Adipocyte (in vitro differentiated cells): ENCODE measurements at regions not wholly inside any gene's neighbourhood (a gene's known extent, or its start where the extent isn't known, plus 50 kb on each side); places are given as distances from the start of the nearest gene placed in this dataset.

Experiments
- DNase-seq: peaks from one replicate; pipeline ENCODE4 v3.0.0-alpha.2; 2015; ENCODE audit warnings: low read depth
- H3K27me3 ChIP-seq: replicated peaks from 2 replicates; pipeline ENCODE4 v1.7.0; 2013; ENCODE audit warnings: mild to moderate bottlenecking, low read length, moderate library complexity; ENCODE audit not compliant: control insufficient read depth, insufficient read depth
- H3K36me3 ChIP-seq: 2 replicates; pipeline ENCODE4 v1.7.0; 2013; ENCODE audit warnings: low read length, mild to moderate bottlenecking, moderate library complexity; ENCODE audit not compliant: control insufficient read depth, insufficient read depth, severe bottlenecking
- H3K4me1 ChIP-seq: 2 replicates; pipeline ENCODE4 v1.7.0; 2013; ENCODE audit warnings: mild to moderate bottlenecking, low read length, moderate library complexity; ENCODE audit not compliant: control insufficient read depth, insufficient read depth
- H3K4me3 ChIP-seq: 2 replicates; pipeline ENCODE4 v1.7.0; 2013; ENCODE audit warnings: mild to moderate bottlenecking, low read length, moderate library complexity
- H3K9ac ChIP-seq: 2 replicates; pipeline ENCODE4 v1.7.0; 2013; ENCODE audit warnings: mild to moderate bottlenecking, low read length, moderate library complexity
- H3K9me3 ChIP-seq: 2 replicates; pipeline ENCODE4 v1.7.0; 2013; ENCODE audit warnings: mild to moderate bottlenecking, low read length, moderate library complexity; ENCODE audit not compliant: control insufficient read depth

DNA sequence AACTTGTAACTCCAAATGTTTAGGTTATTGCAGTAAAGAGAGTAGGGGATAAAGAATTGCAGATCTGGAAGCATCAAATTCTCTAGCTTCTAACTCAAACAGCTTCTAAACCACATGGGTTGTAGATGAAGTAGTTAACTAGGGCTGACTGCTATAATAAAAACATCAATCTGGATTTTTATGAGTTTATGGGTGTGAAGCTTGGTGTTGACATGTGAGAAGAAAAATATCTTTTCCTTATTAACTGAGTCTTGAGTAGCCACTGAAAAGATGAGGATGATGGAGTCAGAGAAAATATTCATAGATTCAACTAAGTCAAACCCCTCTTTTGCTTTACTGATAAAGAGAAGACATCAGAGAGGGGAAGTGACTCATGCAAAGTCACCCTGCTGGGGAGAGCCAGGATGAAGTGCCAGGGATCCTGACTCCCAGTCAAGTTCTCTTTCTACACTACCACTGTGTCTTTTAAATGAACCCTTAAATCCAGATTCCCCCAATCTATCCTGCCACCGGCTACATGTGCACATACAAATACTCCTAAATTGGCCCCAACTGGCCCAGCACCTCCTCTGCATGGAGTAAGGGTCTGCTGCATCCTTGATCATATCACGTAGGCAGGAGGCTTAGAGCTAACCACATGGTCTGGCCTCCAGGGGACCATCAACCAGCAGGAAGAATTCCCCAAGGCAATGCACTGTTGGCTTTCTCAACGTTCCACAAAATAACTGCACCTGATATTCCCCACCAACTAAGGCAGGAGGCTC is 264.0 kb upstream of the CCL2 start:
- H3K4me3 ChIP-seq, result no peak overlapping the region
- no peaks in the 10 kb centered on the region for H3K4me1 ChIP-seq
- no peaks in the 10 kb centered on the region for H3K9me3 ChIP-seq
- no peaks in the 10 kb centered on the region for H3K36me3 ChIP-seq
- no peak for DNase-seq
- H3K9ac ChIP-seq, result no peak overlapping the region
- H3K27me3 ChIP-seq, result peaks cover 5% of the 10 kb centered on the region

DNA sequence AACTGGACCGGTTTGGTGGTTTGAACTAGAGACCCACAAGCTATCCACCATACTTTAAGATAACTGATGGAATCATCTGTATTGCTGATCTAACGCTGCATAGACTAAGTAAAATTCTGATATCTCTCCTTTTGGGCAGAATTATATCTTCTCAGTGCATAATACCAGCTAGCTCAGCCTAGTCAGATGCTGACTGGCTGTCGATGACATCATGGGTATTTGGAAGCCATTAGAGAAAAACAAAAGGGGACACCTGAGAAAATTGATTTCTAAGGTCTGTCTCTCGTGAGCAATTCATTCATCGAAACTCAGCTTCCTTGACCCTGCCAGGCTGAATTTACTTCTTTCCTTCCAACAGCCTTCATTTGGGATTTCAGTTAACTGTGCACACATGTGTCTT is 263.0 kb upstream of the CCL2 start:
- Histone ChIP-seq H3K27me3 (peaks cover 5% of the 10 kb centered on the region), H3K4me1 (no peaks in the 10 kb centered on the region), H3K9ac (no peak overlapping the region), H3K9me3 (no peaks in the 10 kb centered on the region), H3K4me3 (no peak overlapping the region), H3K36me3 (no peaks in the 10 kb centered on the region)
- DNase-seq, result no peak

DNA sequence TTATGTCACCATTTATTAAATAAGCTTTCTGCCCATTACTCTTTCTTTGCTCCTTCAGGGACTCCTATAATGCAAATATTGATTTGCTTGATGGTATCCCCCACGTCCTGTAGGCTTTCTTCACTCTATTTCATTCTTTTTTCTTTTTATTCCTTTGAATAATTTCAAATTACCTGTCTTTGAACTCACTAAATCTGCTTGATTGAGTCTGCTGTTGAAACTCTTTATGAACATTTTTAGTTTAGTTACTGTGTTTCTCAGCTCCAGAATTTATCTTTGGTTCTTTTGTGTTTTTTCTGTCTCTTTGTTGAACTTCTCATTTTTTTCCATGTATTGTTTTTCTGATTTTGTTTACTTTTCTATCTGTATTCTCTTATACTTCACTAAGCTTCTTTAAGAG is 254.4 kb upstream of the CCL2 start:
- no peaks in the 10 kb centered on the region for H3K36me3 ChIP-seq
- no peak overlapping the region for H3K4me3 ChIP-seq
- H3K9me3 ChIP-seq, result peaks cover 12% of the 10 kb centered on the region
- no peaks in the 10 kb centered on the region for H3K27me3 ChIP-seq
- DNase-seq, result no peak
- H3K9ac ChIP-seq, result no peak overlapping the region
- H3K4me1 ChIP-seq, result no peaks in the 10 kb centered on the region

DNA sequence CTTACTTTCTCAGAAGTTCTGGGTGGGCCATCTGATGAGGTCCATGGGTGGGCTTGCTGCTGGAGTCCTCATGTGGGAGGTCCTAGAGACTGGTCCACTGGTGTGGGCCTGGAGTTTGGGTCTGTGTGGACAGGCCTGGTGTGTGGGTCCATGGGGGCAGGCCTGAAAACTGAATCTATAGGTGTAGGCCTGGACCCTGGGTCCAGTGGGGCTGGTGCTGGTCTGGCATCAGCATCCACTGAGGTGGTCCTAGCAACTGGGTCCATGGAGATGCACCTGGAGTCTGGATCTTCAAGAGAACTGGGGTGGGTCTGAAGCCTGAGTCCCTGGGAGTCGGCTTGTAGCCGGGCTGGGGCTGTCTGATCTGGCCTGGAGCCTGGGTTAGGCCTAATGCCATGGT is 253.8 kb upstream of the CCL2 start:
- H3K9ac ChIP-seq, result no peak overlapping the region
- DNase-seq, result no peak

DNA sequence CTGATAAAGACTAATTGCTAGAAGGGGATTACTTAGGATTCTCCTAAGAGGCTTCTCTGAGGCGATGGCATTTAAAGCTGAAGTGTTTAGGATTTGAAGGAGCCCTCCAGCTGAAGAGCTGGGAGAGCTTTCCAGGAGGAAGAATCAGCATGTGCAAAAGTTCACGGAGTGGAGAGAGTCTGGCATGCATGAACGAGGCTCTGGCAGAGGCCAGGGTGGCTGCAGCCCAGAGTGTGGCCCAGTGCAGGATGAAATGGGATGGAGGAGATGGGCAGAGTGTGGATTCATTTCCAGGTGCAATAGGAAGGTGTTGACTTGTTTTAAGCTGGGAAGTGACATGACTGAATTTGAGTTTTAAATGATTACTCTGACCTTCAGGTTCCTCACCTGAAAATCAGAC is 249.0 kb upstream of the CCL2 start:
- H3K9ac ChIP-seq, result no peak overlapping the region
- peaks cover 8% of the 10 kb centered on the region for H3K27me3 ChIP-seq
- H3K4me3 ChIP-seq, result no peak overlapping the region
- H3K36me3 ChIP-seq, result no peaks in the 10 kb centered on the region
- no peaks in the 10 kb centered on the region for H3K4me1 ChIP-seq
- peaks cover 3% of the 10 kb centered on the region for H3K9me3 ChIP-seq
- no peak for DNase-seq

More for the DNA sequence above, 253.8 kb upstream of the CCL2 start:
- Histone ChIP-seq H3K36me3 (no peaks in the 10 kb centered on the region), H3K4me3 (no peak overlapping the region), H3K27me3 (no peaks in the 10 kb centered on the region), H3K4me1 (no peaks in the 10 kb centered on the region), H3K9me3 (peaks cover 12% of the 10 kb centered on the region)

DNA sequence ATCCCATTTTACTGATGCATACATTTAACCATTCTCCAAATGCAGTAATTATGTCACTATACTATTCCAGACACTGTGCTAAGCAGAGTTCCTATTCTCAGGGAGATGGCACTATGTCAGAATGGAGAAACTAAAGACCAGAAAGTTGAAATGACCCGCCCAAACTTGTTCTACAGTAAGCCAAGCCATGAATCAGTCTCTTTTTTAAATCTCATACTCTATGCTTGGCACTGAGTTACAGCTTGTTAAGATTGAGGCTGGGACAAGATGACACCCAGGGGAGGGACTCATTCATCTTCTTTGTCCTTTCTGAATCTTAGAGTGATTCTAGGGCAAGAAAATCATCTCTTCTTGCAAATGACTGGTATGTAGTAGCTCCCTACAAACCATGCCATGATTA is 247.0 kb upstream of the CCL2 start:
- H3K4me3 ChIP-seq, result no peak overlapping the region
- no peaks in the 10 kb centered on the region for H3K36me3 ChIP-seq
- no peak overlapping the region for H3K9ac ChIP-seq
- peaks cover 3% of the 10 kb centered on the region for H3K9me3 ChIP-seq
- peaks cover 8% of the 10 kb centered on the region for H3K27me3 ChIP-seq
- H3K4me1 ChIP-seq, result no peaks in the 10 kb centered on the region
- DNase-seq, result no peak

DNA sequence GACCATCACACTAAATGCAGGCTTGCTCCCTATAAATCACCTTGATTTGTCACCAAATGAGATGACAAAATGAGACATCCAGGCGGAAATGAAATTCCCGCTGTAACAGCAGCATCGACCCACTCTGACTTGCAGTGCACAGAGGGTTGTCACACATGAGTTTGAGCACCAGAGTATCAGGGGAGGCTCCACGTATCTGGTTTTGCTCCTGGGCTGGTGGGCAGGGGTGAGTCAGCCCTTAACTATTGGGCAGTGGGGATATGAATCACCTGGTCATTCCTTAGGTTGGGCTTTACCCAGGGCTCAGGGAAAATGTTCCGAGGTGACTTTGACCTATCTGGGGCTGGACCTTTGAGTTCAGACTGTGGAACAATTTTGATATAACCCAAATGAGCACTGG is 245.2 kb upstream of the CCL2 start:
- H3K4me3 ChIP-seq, result no peak overlapping the region
- H3K27me3 ChIP-seq, result peaks cover 8% of the 10 kb centered on the region
- H3K4me1 ChIP-seq, result no peaks in the 10 kb centered on the region
- no peaks in the 10 kb centered on the region for H3K9me3 ChIP-seq
- H3K36me3 ChIP-seq, result no peaks in the 10 kb centered on the region
- H3K9ac ChIP-seq, result no peak overlapping the region
- no peak for DNase-seq

DNA sequence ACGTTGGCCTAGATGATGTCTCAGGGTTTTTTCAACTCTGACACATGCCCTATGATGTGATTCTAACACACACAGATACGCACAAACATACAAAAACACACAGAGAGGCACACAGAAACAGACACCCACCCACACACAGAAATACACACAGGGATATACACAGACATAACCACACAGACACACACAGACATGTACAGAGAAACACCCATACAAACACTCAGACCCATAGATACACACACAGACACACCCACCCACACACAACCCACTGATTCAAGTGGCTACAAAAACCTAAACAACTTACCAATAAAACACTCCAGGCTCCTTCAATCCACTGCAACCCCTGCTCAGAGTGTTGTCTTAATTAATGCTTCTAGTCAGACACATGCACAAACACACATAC is 244.6 kb upstream of the CCL2 start:
- peaks cover 8% of the 10 kb centered on the region for H3K27me3 ChIP-seq
- H3K4me1 ChIP-seq, result no peaks in the 10 kb centered on the region
- H3K36me3 ChIP-seq, result no peaks in the 10 kb centered on the region
- no peak overlapping the region for H3K9ac ChIP-seq
- H3K9me3 ChIP-seq, result no peaks in the 10 kb centered on the region
- no peak overlapping the region for H3K4me3 ChIP-seq
- no peak for DNase-seq

DNA sequence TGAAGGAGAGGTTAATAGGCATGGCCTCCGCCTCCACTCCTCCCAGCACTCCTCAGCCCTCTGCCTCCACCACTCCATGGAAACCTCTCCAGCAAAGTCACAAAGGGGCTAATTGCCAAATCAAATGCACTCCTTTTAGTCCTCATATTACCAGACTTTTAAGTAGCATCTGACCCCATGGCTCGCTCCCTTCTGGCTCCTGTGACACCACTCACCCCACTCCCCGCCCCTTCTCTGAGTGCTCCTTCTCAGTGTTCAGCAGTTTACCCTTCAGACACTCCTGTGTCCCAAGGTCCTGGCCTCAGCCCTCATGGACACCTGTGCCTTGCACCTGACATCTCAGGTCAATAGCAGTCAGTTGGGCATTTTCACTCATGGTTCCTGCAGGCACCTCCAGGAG is 243.5 kb upstream of the CCL2 start:
- no peak for DNase-seq
- Histone ChIP-seq H3K9ac (no peak overlapping the region), H3K27me3 (peaks cover 8% of the 10 kb centered on the region), H3K9me3 (no peaks in the 10 kb centered on the region), H3K4me3 (no peak overlapping the region), H3K4me1 (no peaks in the 10 kb centered on the region), H3K36me3 (no peaks in the 10 kb centered on the region)

DNA sequence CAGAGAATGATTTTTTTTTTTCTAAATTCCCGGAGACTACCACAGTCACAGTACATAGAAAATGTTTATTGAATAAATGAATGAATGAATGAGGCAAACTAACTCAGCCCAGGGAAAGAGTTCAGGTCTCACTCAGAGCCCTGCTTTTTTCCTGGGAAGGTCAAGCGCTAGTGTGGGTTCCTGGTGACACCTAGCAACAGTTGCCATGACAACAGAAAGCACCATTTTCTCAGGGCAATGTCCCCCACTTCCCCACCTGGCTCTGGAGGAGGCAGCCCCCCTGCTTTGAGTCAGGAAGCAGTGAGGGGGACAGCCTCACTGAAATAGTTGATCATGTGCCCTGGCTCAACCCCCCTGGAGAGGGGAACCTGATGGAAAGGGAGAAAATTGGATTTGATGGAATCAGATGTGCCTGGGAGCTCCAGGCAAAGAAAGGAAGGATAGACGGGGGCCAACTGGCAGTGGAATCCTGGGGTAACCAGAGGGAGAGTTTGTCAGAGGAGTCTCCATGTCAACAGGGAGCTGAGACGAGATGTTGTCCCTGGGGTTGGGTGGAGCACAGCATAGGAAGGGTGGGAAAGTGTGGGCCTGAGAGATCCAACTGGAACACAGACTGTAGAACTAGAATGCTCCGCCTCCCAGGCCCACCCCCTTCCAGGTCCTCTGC is 242.2 kb upstream of the CCL2 start:
- Histone ChIP-seq H3K9me3 (no peaks in the 10 kb centered on the region), H3K36me3 (no peaks in the 10 kb centered on the region), H3K27me3 (peaks cover 4% of the 10 kb centered on the region), H3K9ac (no peak overlapping the region), H3K4me1 (no peaks in the 10 kb centered on the region), H3K4me3 (no peak overlapping the region)
- no peak for DNase-seq

DNA sequence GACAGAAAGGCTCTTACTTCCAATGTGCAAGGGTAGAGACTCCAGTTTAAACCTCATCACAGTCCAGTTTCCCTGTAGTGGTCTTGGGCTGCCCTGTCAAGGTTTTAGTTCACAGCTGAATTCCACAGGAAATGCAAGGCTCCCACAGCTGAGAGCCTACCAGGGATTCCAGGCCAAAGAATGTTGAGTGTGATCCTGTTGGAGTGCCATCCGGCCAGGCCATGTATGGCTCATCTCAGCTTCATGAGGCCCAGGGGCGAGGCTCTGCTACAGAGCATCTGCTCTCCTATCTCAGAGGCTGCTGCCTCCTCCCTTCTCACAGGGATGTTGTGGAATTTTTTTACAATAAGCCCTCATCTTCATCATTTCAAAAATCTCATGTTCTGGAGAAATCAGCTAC is 239.8 kb upstream of the CCL2 start:
- H3K36me3 ChIP-seq, result no peaks in the 10 kb centered on the region
- DNase-seq, result no peak
- H3K9me3 ChIP-seq, result no peaks in the 10 kb centered on the region
- no peak overlapping the region for H3K9ac ChIP-seq
- H3K27me3 ChIP-seq, result no peaks in the 10 kb centered on the region
- H3K4me3 ChIP-seq, result no peak overlapping the region
- no peaks in the 10 kb centered on the region for H3K4me1 ChIP-seq
